A549 (cell line): ENCODE measurements at regions not wholly inside any gene's neighbourhood (a gene's known extent, or its start where the extent isn't known, plus 50 kb on each side); places are given as distances from the start of the nearest gene placed in this dataset.

Experiments
- ATAC-seq, 2 experiments: fragments of 200-7000 bp in 1 of 2; fragments of >200 bp in 1 of 2; cut with Nextera tagmentation in 1 of 2; cut with Tn5 transposase in 1 of 2; 3 replicates each; pipeline versions ENCODE4 v1.8.0 to v1.9.1; 2018 to 2020; ENCODE audit warnings: mild to moderate bottlenecking in 1 of 2, moderate library complexity in 1 of 2
- CTCF ChIA-PET: fragments of 300-600 bp; sonication (Branson Sonifier 250); formaldehyde crosslinking; extraction: SDS; loops from one replicate; lab custom pipeline; 2021; ENCODE audit warnings: antibody characterized with exemption, inconsistent platforms; lab: Yijun Ruan, JAX
- POLR2A ChIA-PET: fragments of 350-600 bp; formaldehyde crosslinking; extraction: SDS; loops from one replicate; lab custom pipeline; 2021; ENCODE audit warnings: antibody characterized with exemption, inconsistent platforms; lab: Yijun Ruan, JAX
- DNase-seq, 2 experiments: peaks; one replicate each; pipeline versions ENCODE4 v3.0.0 to v3.0.0-alpha.2; 2011 to 2016; ENCODE audit warnings: low read depth in 1 of 2, low spot score in 1 of 2
- FAIRE-seq: peaks from 2 replicates; lab custom pipeline; 2011; peaks lifted over from hg19 to GRCh38; lab: Jason Lieb, UNC
- H3K27ac ChIP-seq, 2 experiments: fragments of >200 bp; sonication (Bioruptor Twin); formaldehyde crosslinking; 3 replicates each; pipeline ENCODE4 v1.5.1; 2016 to 2017
- H3K4me1 ChIP-seq: fragments of >200 bp; sonication (Bioruptor Twin); formaldehyde crosslinking; 3 replicates; pipeline ENCODE4 v1.6.1; 2016
- H3K4me2 ChIP-seq: fragments of >200 bp; sonication (Bioruptor Twin); formaldehyde crosslinking; 3 replicates; pipeline ENCODE4 v1.6.1; 2016
- H3K4me3 ChIP-seq: fragments of >200 bp; sonication (Bioruptor Twin); formaldehyde crosslinking; 3 replicates; pipeline ENCODE4 v1.5.1; 2016
- H3K9me3 ChIP-seq: fragments of >200 bp; sonication (Bioruptor Twin); formaldehyde crosslinking; 3 replicates; pipeline ENCODE4 v1.6.1; 2016
- ATOH8 ChIP-seq: fragments of 250-450 bp; sonication (Bioruptor Pico); IDR thresholded peaks from 2 replicates; pipeline ENCODE4 v1.5.0; 2020; ENCODE audit warnings: low read depth, mild to moderate bottlenecking, moderate library complexity
- EHF ChIP-seq: fragments of 250-450 bp; sonication (Bioruptor Pico); IDR thresholded peaks from 2 replicates; pipeline ENCODE4 v1.5.0; 2020; ENCODE audit warnings: mild to moderate bottlenecking
- EHMT2 ChIP-seq: fragments of 200-600 bp; sonication (generic); IDR thresholded peaks from 2 replicates; pipeline ENCODE4 v1.6.1; 2016; ENCODE audit warnings: antibody characterized with exemption, low read depth, mild to moderate bottlenecking, moderate library complexity
- EP300 ChIP-seq, 2 experiments: fragments of >200 bp; sonication (Bioruptor Twin); formaldehyde crosslinking; IDR thresholded peaks; 2 replicates in 1 of 2; 3 replicates in 1 of 2; pipeline ENCODE4 v1.6.1; 2016 to 2017
- ESRRA ChIP-seq: fragments of 150-350 bp; IDR thresholded peaks from 2 replicates; pipeline ENCODE4 v1.6.1; 2014; ENCODE audit warnings: mild to moderate bottlenecking, low read length, borderline replicate concordance
- FOSB ChIP-seq: fragments of 250-450 bp; sonication (Bioruptor Pico); IDR thresholded peaks from 2 replicates; pipeline ENCODE4 v1.5.0; 2020; ENCODE audit warnings: mild to moderate bottlenecking, moderate library complexity
- FOXS1 ChIP-seq: fragments of 250-450 bp; sonication (Bioruptor Pico); IDR thresholded peaks from 2 replicates; pipeline ENCODE4 v1.5.0; 2020; ENCODE audit warnings: mild to moderate bottlenecking, moderate library complexity
- HDAC2 ChIP-seq: fragments of 200-600 bp; sonication (generic); IDR thresholded peaks from 2 replicates; pipeline ENCODE4 v1.6.1; 2016
- HMGXB4 ChIP-seq: fragments of 250-450 bp; sonication (Bioruptor Pico); IDR thresholded peaks from 2 replicates; pipeline ENCODE4 v1.5.0; 2021; ENCODE audit warnings: mild to moderate bottlenecking, moderate library complexity, borderline replicate concordance
- JUNB ChIP-seq: fragments of >200 bp; sonication (Bioruptor Twin); formaldehyde crosslinking; IDR thresholded peaks from 2 replicates; pipeline ENCODE4 v1.6.1; 2016
- KDM1A ChIP-seq: fragments of 200-600 bp; sonication (generic); IDR thresholded peaks from 2 replicates; pipeline ENCODE4 v1.6.1; 2016; ENCODE audit warnings: low read depth, mild to moderate bottlenecking
- MAZ ChIP-seq: fragments of 150-350 bp; IDR thresholded peaks from 2 replicates; pipeline ENCODE4 v1.6.1; 2014; ENCODE audit warnings: antibody characterized with exemption, low read depth, low read length, borderline replicate concordance
- NPAS2 ChIP-seq: fragments of 250-450 bp; sonication (Bioruptor Pico); IDR thresholded peaks from 2 replicates; pipeline ENCODE4 v1.8.0; 2022; ENCODE audit warnings: mild to moderate bottlenecking, moderate library complexity, borderline replicate concordance
- NR3C1 ChIP-seq: fragments of >200 bp; sonication (Bioruptor Twin); formaldehyde crosslinking; IDR thresholded peaks from 3 replicates; pipeline ENCODE4 v1.6.1; 2017
- RCOR1 ChIP-seq: fragments of 150-350 bp; IDR thresholded peaks from 2 replicates; pipeline ENCODE4 v1.6.1; 2014; ENCODE audit warnings: antibody characterized with exemption, low read length, low read depth
- RFX5 ChIP-seq: fragments of 450-650 bp; IDR thresholded peaks from 2 replicates; pipeline ENCODE4 v1.7.1; 2014; ENCODE audit warnings: antibody characterized with exemption, mild to moderate bottlenecking, moderate library complexity
- SMC3 ChIP-seq: fragments of >200 bp; sonication (Bioruptor Twin); formaldehyde crosslinking; IDR thresholded peaks from 3 replicates; pipeline ENCODE4 v1.6.1; 2018; ENCODE audit warnings: inconsistent platforms
- TFCP2L1 ChIP-seq: fragments of 250-450 bp; sonication (Bioruptor Pico); IDR thresholded peaks from 2 replicates; pipeline ENCODE4 v1.5.0; 2021; ENCODE audit warnings: mild to moderate bottlenecking
- USF2 ChIP-seq: fragments of 450-650 bp; IDR thresholded peaks from 2 replicates; pipeline ENCODE4 v1.6.1; 2014; ENCODE audit warnings: antibody characterized with exemption
- ZC3H11A ChIP-seq: fragments of 450-650 bp; IDR thresholded peaks from 2 replicates; pipeline ENCODE4 v1.6.1; 2014; ENCODE audit warnings: antibody characterized with exemption, mild to moderate bottlenecking
- ZFP36 ChIP-seq: fragments of 450-650 bp; IDR thresholded peaks from 2 replicates; pipeline ENCODE4 v1.6.1; 2014; ENCODE audit warnings: borderline replicate concordance; ENCODE audit not compliant: partially characterized antibody
- ZSCAN20 ChIP-seq: fragments of 250-450 bp; sonication (Bioruptor Pico); IDR thresholded peaks from 2 replicates; pipeline ENCODE4 v1.8.0; 2022; ENCODE audit warnings: mild to moderate bottlenecking, moderate library complexity
- WGBS: methylation state at CpG from one replicate; pipeline ENCODE4 v1.1.6; 2017; ENCODE audit errors: missing lambda C conversion rate; 5-methylcytosine and 5-hydroxymethylcytosine counted together
- TF ChIP-seq, protein P1 (sequence below): fragments of >200 bp; sonication (Bioruptor Twin); formaldehyde crosslinking; IDR thresholded peaks from 3 replicates; pipeline ENCODE4 v1.5.1; 2016
- TF ChIP-seq, protein P2 (sequence below): fragments of >200 bp; sonication (Bioruptor Twin); formaldehyde crosslinking; IDR thresholded peaks from 3 replicates; pipeline ENCODE4 v1.6.1; 2016
- TF ChIP-seq, protein P3 (sequence below): fragments of >200 bp; sonication (Bioruptor Twin); formaldehyde crosslinking; IDR thresholded peaks from 2 replicates; pipeline ENCODE4 v1.6.1; 2016
- TF ChIP-seq, protein P4 (sequence below): IDR thresholded peaks from 2 replicates; pipeline ENCODE4 v1.6.1; 2012

GRCh38 chr9:86601697-86602096 lies 247.5 kb upstream of the TUT7 start:
- CTCF ChIA-PET = no interaction called here
- TF ChIP-seq, protein P1, sequence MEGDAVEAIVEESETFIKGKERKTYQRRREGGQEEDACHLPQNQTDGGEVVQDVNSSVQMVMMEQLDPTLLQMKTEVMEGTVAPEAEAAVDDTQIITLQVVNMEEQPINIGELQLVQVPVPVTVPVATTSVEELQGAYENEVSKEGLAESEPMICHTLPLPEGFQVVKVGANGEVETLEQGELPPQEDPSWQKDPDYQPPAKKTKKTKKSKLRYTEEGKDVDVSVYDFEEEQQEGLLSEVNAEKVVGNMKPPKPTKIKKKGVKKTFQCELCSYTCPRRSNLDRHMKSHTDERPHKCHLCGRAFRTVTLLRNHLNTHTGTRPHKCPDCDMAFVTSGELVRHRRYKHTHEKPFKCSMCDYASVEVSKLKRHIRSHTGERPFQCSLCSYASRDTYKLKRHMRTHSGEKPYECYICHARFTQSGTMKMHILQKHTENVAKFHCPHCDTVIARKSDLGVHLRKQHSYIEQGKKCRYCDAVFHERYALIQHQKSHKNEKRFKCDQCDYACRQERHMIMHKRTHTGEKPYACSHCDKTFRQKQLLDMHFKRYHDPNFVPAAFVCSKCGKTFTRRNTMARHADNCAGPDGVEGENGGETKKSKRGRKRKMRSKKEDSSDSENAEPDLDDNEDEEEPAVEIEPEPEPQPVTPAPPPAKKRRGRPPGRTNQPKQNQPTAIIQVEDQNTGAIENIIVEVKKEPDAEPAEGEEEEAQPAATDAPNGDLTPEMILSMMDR = no peak
- TF ChIP-seq ESRRA (no peak), KDM1A (no peak), MAZ (no peak), EHF (CRISPR knock-in tag) (no peak), USF2 (no peak), ATOH8 (no peak), JUNB (no peak), HMGXB4 (CRISPR knock-in tag) (no peak), EP300 (IDR thresholded peaks at IDR 0.05) (no peak), ZFP36 (no peak), RFX5 (no peak)
- TF ChIP-seq, protein P2, sequence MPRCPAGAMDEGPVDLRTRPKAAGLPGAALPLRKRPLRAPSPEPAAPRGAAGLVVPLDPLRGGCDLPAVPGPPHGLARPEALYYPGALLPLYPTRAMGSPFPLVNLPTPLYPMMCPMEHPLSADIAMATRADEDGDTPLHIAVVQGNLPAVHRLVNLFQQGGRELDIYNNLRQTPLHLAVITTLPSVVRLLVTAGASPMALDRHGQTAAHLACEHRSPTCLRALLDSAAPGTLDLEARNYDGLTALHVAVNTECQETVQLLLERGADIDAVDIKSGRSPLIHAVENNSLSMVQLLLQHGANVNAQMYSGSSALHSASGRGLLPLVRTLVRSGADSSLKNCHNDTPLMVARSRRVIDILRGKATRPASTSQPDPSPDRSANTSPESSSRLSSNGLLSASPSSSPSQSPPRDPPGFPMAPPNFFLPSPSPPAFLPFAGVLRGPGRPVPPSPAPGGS = no peak
- TF ChIP-seq, protein P3, sequence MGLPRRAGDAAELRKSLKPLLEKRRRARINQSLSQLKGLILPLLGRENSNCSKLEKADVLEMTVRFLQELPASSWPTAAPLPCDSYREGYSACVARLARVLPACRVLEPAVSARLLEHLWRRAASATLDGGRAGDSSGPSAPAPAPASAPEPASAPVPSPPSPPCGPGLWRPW = no peak
- ATAC-seq = no peak
- Histone ChIP-seq H3K9me3 (no peaks in the 10 kb centered on the region), H3K27ac (no peak overlapping the region), H3K4me1 (no peaks in the 10 kb centered on the region), H3K4me2 (no peak overlapping the region), H3K4me3 (no peak overlapping the region)
- no peak for FAIRE-seq
- POLR2A ChIA-PET = no interaction called here
- no peak for DNase-seq
- WGBS = 38% methylated on average over 3 of the region's 3 CpGs

GRCh38 chr9:86600977-86601376 lies 246.8 kb upstream of the TUT7 start:
- FAIRE-seq (no peak), ATAC-seq (no peak), DNase-seq (no peak)
- Histone ChIP-seq H3K27ac (no peak overlapping the region), H3K4me1 (no peaks in the 10 kb centered on the region), H3K4me3 (no peak overlapping the region), H3K9me3 (no peaks in the 10 kb centered on the region), H3K4me2 (no peak overlapping the region)
- TF ChIP-seq ZC3H11A (no peak), HDAC2 (no peak), KDM1A (no peak)
- POLR2A ChIA-PET = no interaction called here
- 6% methylated on average over 3 of the region's 3 CpGs for WGBS
- CTCF ChIA-PET = no interaction called here

DNA sequence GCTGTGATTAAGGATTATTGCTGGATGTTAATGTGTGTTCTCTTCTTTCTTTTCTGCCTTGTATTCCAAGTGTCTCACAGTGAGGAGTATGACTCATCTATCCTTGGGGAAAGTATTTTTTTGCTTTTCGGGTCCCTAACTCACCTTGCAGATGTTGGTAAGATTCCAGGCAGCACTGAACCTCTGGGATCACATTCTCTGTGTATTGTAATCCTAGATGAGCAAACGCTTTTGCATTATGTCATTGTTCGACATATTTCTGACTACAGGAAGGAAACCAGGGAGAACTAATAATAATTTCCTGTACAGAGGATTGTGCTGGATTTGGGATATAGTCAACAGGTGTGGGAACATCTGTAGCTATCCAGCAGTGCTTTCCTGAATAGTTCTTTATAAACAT lies 246.1 kb upstream of the TUT7 start:
- no peak overlapping the region for H3K4me2 ChIP-seq
- no peaks in the 10 kb centered on the region for H3K9me3 ChIP-seq
- WGBS = 2% methylated on average over 3 of the region's 3 CpGs
- no peaks in the 10 kb centered on the region for H3K4me1 ChIP-seq
- H3K4me3 ChIP-seq = no peak overlapping the region
- ChIA-PET POLR2A (no interaction called here), CTCF (no interaction called here)
- ATAC-seq = no peak
- no peak for FAIRE-seq
- H3K27ac ChIP-seq = no peak overlapping the region
- DNase-seq = no peak
- TF ChIP-seq, protein P4, sequence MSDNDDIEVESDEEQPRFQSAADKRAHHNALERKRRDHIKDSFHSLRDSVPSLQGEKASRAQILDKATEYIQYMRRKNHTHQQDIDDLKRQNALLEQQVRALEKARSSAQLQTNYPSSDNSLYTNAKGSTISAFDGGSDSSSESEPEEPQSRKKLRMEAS = no peak
- TF ChIP-seq HMGXB4 (CRISPR knock-in tag) (no peak), FOXS1 (CRISPR knock-in tag) (no peak), MAZ (no peak), TFCP2L1 (no peak), ZSCAN20 (CRISPR knock-in tag) (no peak), FOSB (CRISPR knock-in tag) (no peak), NPAS2 (no peak), USF2 (no peak), RCOR1 (no peak), EHMT2 (no peak), SMC3 (no peak), NR3C1 (no peak)
